ENCODE measurements at regions not wholly inside any gene's neighbourhood (a gene's known extent, or its start where the extent isn't known, plus 50 kb on each side); places are given as distances from the start of the nearest gene placed in this dataset.
"Not testable (repeated sequence)": the region's sequence is repeated elsewhere in the genome, so short reads cannot be mapped to it uniquely, and the experiment has no call there.

- no peak for TF ChIP-seq CTCF (IDR thresholded peaks at IDR 0.05; ENCODE audit: insufficient read depth, low read depth, low read length, missing control alignments)
- DNase-seq (ENCODE audit: low read depth), result peak; percentile 77
- H3K4me3 ChIP-seq (ENCODE audit: low read length), result no peak overlapping the region
Observed at GRCh38 chr6:57822896-57823358, 505.5 kb downstream of the PRIM2 start.

GRCh38 chr6:57837622-57838209, 520.3 kb downstream of the PRIM2 start:
- DNase-seq (ENCODE audit: low read depth), result peak; percentile 0
- H3K4me3 ChIP-seq (ENCODE audit: low read length), result not testable (repeated sequence)

GRCh38 chr6:57841551-57841950, 524.1 kb downstream of the PRIM2 start:
- DNase-seq (ENCODE audit: low read depth); H3K4me3 ChIP-seq (ENCODE audit: low read length): not testable (repeated sequence)

- peak; percentile 51 for DNase-seq (ENCODE audit: low read depth)
Observed at GRCh38 chr6:57853745-57854407, 536.4 kb downstream of the PRIM2 start.

GRCh38 chr6:57860481-57861315, 543.3 kb downstream of the PRIM2 start:
- not testable (repeated sequence) for DNase-seq (ENCODE audit: low read depth); H3K4me3 ChIP-seq (ENCODE audit: low read length)

More at GRCh38 chr6:57853745-57854407, 536.4 kb downstream of the PRIM2 start:
- not testable (repeated sequence) for H3K4me3 ChIP-seq (ENCODE audit: low read length)

- not testable (repeated sequence) for H3K4me3 ChIP-seq (ENCODE audit: low read length); DNase-seq (ENCODE audit: low read depth)
Observed at GRCh38 chr6:57870083-57870482, 552.7 kb downstream of the PRIM2 start.

- not testable (repeated sequence) for DNase-seq (ENCODE audit: low read depth); H3K4me3 ChIP-seq (ENCODE audit: low read length)
Observed at GRCh38 chr6:57873424-57873823, 556.0 kb downstream of the PRIM2 start.

GRCh38 chr6:57876659-57877058, 559.2 kb downstream of the PRIM2 start:
- H3K4me3 ChIP-seq (ENCODE audit: low read length); DNase-seq (ENCODE audit: low read depth): not testable (repeated sequence)

- not testable (repeated sequence) for H3K4me3 ChIP-seq (ENCODE audit: low read length); DNase-seq (ENCODE audit: low read depth)
Observed at GRCh38 chr6:57877729-57878128, 560.3 kb downstream of the PRIM2 start.

GRCh38 chr6:57878792-57879191, 561.4 kb downstream of the PRIM2 start:
- DNase-seq (ENCODE audit: low read depth); H3K4me3 ChIP-seq (ENCODE audit: low read length): not testable (repeated sequence)

- H3K4me3 ChIP-seq (ENCODE audit: low read length); DNase-seq (ENCODE audit: low read depth): not testable (repeated sequence)
Observed at GRCh38 chr6:57898850-57899249, 581.4 kb downstream of the PRIM2 start.

GRCh38 chr6:57900687-57901399, 583.4 kb downstream of the PRIM2 start:
- not testable (repeated sequence) for H3K4me3 ChIP-seq (ENCODE audit: low read length); DNase-seq (ENCODE audit: low read depth)

GRCh38 chr6:57901445-57901844, 584.0 kb downstream of the PRIM2 start:
- not testable (repeated sequence) for DNase-seq (ENCODE audit: low read depth); H3K4me3 ChIP-seq (ENCODE audit: low read length)

GRCh38 chr6:57904356-57904755, 586.9 kb downstream of the PRIM2 start:
- not testable (repeated sequence) for DNase-seq (ENCODE audit: low read depth); H3K4me3 ChIP-seq (ENCODE audit: low read length)

- DNase-seq (ENCODE audit: low read depth); H3K4me3 ChIP-seq (ENCODE audit: low read length): not testable (repeated sequence)
Observed at GRCh38 chr6:57915300-57915699, 597.9 kb downstream of the PRIM2 start.

GRCh38 chr6:57942966-57943365, 625.5 kb downstream of the PRIM2 start:
- DNase-seq (ENCODE audit: low read depth); H3K4me3 ChIP-seq (ENCODE audit: low read length): not testable (repeated sequence)

- not testable (repeated sequence) for H3K4me3 ChIP-seq (ENCODE audit: low read length)
Observed at GRCh38 chr6:57946084-57946768, 628.8 kb downstream of the PRIM2 start.

More at GRCh38 chr6:57946084-57946768, 628.8 kb downstream of the PRIM2 start:
- not testable (repeated sequence) for DNase-seq (ENCODE audit: low read depth)
